H1 (cell line): ENCODE measurements at regions not wholly inside any gene's neighbourhood (a gene's known extent, or its start where the extent isn't known, plus 50 kb on each side); places are given as distances from the start of the nearest gene placed in this dataset.

Experiments used
- CTCF ChIA-PET: fragments of 300-600 bp; sonication (Branson Sonifier 250); formaldehyde crosslinking; loops from one replicate; lab custom pipeline; 2021; ENCODE audit not compliant: partially characterized antibody; lab: Charles Lee
- POLR2A ChIA-PET: fragments of 300-600 bp; sonication (Branson Sonifier 250); formaldehyde crosslinking; loops from one replicate; lab custom pipeline; 2021; ENCODE audit warnings: inconsistent platforms; ENCODE audit not compliant: partially characterized antibody; lab: Charles Lee
- DNase-seq, 2 experiments: peaks; one replicate each; pipeline versions ENCODE4 v3.0.0 to v3.0.0-alpha.2; 2010 to 2022; ENCODE audit warnings: low spot score in 2 of 2, low read depth in 1 of 2, mixed read lengths in 1 of 2
- FAIRE-seq: peaks from 2 replicates; lab custom pipeline; 2011; peaks lifted over from hg19 to GRCh38; lab: Jason Lieb, UNC
- H2AFZ ChIP-seq: 2 replicates; pipeline ENCODE4 v1.8.1; 2012; ENCODE audit warnings: low read length, inconsistent platforms
- H2AK5ac ChIP-seq: 2 replicates; pipeline ENCODE4 v1.6.1; 2013; ENCODE audit warnings: low read depth, low read length
- H2BK120ac ChIP-seq: replicated peaks from 2 replicates; pipeline ENCODE3; 2013; ENCODE audit warnings: low read depth, low read length, inconsistent platforms
- H2BK12ac ChIP-seq: 2 replicates; pipeline ENCODE4 v1.6.1; 2013; ENCODE audit warnings: low read depth, low read length
- H2BK15ac ChIP-seq: 2 replicates; pipeline ENCODE4 v1.6.1; 2013; ENCODE audit warnings: low read length
- H2BK20ac ChIP-seq: 2 replicates; pipeline ENCODE4 v1.6.1; 2013; ENCODE audit warnings: low read length
- H2BK5ac ChIP-seq: 2 replicates; pipeline ENCODE4 v1.6.1; 2013; ENCODE audit warnings: low read depth, low read length
- H3K14ac ChIP-seq: 2 replicates; pipeline ENCODE4 v1.6.1; 2013; ENCODE audit warnings: inconsistent platforms; ENCODE audit not compliant: insufficient read length
- H3K18ac ChIP-seq: 2 replicates; pipeline ENCODE4 v1.6.1; 2013; ENCODE audit warnings: low read length; ENCODE audit errors: extremely low read depth
- H3K23ac ChIP-seq: 2 replicates; pipeline ENCODE4 v1.6.1; 2013; ENCODE audit warnings: inconsistent platforms; ENCODE audit not compliant: insufficient read length
- H3K23me2 ChIP-seq: 2 replicates; pipeline ENCODE4 v1.6.1; 2013; ENCODE audit warnings: low read depth, low read length
- H3K27ac ChIP-seq: 2 replicates; pipeline ENCODE4 v1.6.1; 2011; ENCODE audit warnings: low read depth, low read length, inconsistent platforms
- H3K27me3 ChIP-seq, 4 experiments: replicated peaks in 1 of 4; 1 replicate in 1 of 4; 2 replicates in 3 of 4; pipeline versions ENCODE4 v1.6.1 to v1.8.1; 2011 to 2013; ENCODE audit warnings: low read length in 3 of 4, mild to moderate bottlenecking in 3 of 4, inconsistent platforms in 2 of 4, mixed read lengths in 2 of 4, moderate library complexity in 1 of 4; ENCODE audit not compliant: control insufficient read depth in 3 of 4, insufficient read depth in 3 of 4; ENCODE audit errors: extremely low read depth in 1 of 4
- H3K36me3 ChIP-seq, 4 experiments: 2 replicates each; pipeline versions ENCODE4 v1.6.1 to v1.8.1; 2011 to 2013; ENCODE audit warnings: mild to moderate bottlenecking in 4 of 4, low read length in 3 of 4, moderate library complexity in 2 of 4, control low read depth in 1 of 4, inconsistent platforms in 1 of 4; ENCODE audit not compliant: insufficient read depth in 4 of 4, control insufficient read depth in 2 of 4
- H3K4ac ChIP-seq: replicated peaks from 2 replicates; pipeline ENCODE3; 2013; ENCODE audit warnings: low read length, low read depth, mixed read lengths, inconsistent platforms; ENCODE audit not compliant: insufficient read length
- H3K4me1 ChIP-seq, 4 experiments: replicated peaks in 1 of 4; 1 replicate in 1 of 4; 2 replicates in 3 of 4; pipeline versions ENCODE4 v1.6.1 to v1.8.1; 2011 to 2013; ENCODE audit warnings: low read length in 3 of 4, inconsistent platforms in 2 of 4, mixed read lengths in 1 of 4; ENCODE audit not compliant: insufficient read depth in 4 of 4, control insufficient read depth in 3 of 4
- H3K4me2 ChIP-seq, 2 experiments: 2 replicates each; pipeline versions ENCODE4 v1.6.1 to v1.8.1; 2011 to 2013; ENCODE audit warnings: low read depth in 2 of 2, low read length in 2 of 2, control low read depth in 1 of 2, inconsistent platforms in 1 of 2, mild to moderate bottlenecking in 1 of 2; ENCODE audit not compliant: insufficient read depth in 1 of 2
- H3K4me3 ChIP-seq, 4 experiments: fragments of 200-600, 300-600 bp in 1 of 4; sonication (generic), shearing (Covaris generic), sonication (Bioruptor Twin) in 1 of 4; 2 replicates each; pipeline versions ENCODE4 v1.5.1 to v1.8.1; 2011 to 2016; ENCODE audit warnings: low read length in 4 of 4, low read depth in 3 of 4, control low read depth in 2 of 4, inconsistent platforms in 2 of 4, mild to moderate bottlenecking in 2 of 4, mixed read lengths in 1 of 4, moderate library complexity in 1 of 4; ENCODE audit not compliant: insufficient read depth in 2 of 4; ENCODE audit errors: extremely low read depth in 1 of 4
- H3K56ac ChIP-seq: replicated peaks from 2 replicates; pipeline ENCODE3; 2013; ENCODE audit warnings: low read depth, mild to moderate bottlenecking, mixed read lengths, low read length, inconsistent platforms; ENCODE audit not compliant: insufficient read length
- H3K79me1 ChIP-seq: 2 replicates; pipeline ENCODE4 v1.6.1; 2013; ENCODE audit warnings: low read depth, low read length, control low read depth
- H3K79me2 ChIP-seq, 2 experiments: 2 replicates each; pipeline versions ENCODE4 v1.6.1 to v1.8.1; 2012 to 2013; ENCODE audit warnings: low read length in 2 of 2, mild to moderate bottlenecking in 2 of 2, inconsistent platforms in 1 of 2; ENCODE audit not compliant: insufficient read depth in 2 of 2, control insufficient read depth in 1 of 2
- H3K9ac ChIP-seq, 4 experiments: replicated peaks in 1 of 4; 1 replicate in 1 of 4; 2 replicates in 3 of 4; pipeline versions ENCODE4 v1.6.1 to v1.8.1; 2011 to 2013; ENCODE audit warnings: low read depth in 3 of 4, low read length in 3 of 4, control low read depth in 2 of 4, mild to moderate bottlenecking in 2 of 4, moderate library complexity in 2 of 4, inconsistent platforms in 1 of 4; ENCODE audit errors: extremely low read depth in 1 of 4
- H3K9me3 ChIP-seq, 2 experiments: 2 replicates each; pipeline versions ENCODE4 v1.6.1 to v1.8.1; 2012 to 2013; ENCODE audit warnings: mild to moderate bottlenecking in 2 of 2, moderate library complexity in 2 of 2, control low read depth in 1 of 2, inconsistent platforms in 1 of 2, low read depth in 1 of 2, low read length in 1 of 2, mixed read lengths in 1 of 2; ENCODE audit not compliant: insufficient read depth in 2 of 2
- H4K20me1 ChIP-seq, 2 experiments: replicated peaks in 1 of 2; 2 replicates each; pipeline versions ENCODE3 to v1.8.1; 2011 to 2013; ENCODE audit warnings: inconsistent platforms in 2 of 2, low read length in 2 of 2, mild to moderate bottlenecking in 1 of 2; ENCODE audit not compliant: insufficient read depth in 2 of 2, control insufficient read depth in 1 of 2
- H4K5ac ChIP-seq: 2 replicates; pipeline ENCODE4 v1.6.1; 2013; ENCODE audit warnings: low read length, low read depth, mixed read lengths, inconsistent platforms; ENCODE audit not compliant: insufficient read length
- H4K8ac ChIP-seq: 2 replicates; pipeline ENCODE4 v1.8.0; 2013; ENCODE audit warnings: mild to moderate bottlenecking, moderate library complexity, low read length, inconsistent platforms; ENCODE audit not compliant: insufficient read depth; ENCODE audit errors: extremely low read depth
- H4K91ac ChIP-seq: replicated peaks from 2 replicates; pipeline ENCODE3; 2013; ENCODE audit warnings: low read length, mixed read lengths, inconsistent platforms; ENCODE audit not compliant: insufficient read length
- ASH2L ChIP-seq: fragments of 200-600, 300-600 bp; sonication (generic); IDR thresholded peaks from one replicate; pipeline ENCODE4 v1.7.1; 2017; ENCODE audit warnings: low read length
- ATF2 ChIP-seq: IDR thresholded peaks from 2 replicates; pipeline ENCODE4 v1.6.1; 2012; ENCODE audit warnings: low read length, inconsistent platforms
- CHD2 ChIP-seq: IDR thresholded peaks from 2 replicates; pipeline ENCODE4 v1.6.1; 2012; ENCODE audit warnings: low read length, improper control_type of control experiment
- CTBP2 ChIP-seq: IDR thresholded peaks from 2 replicates; pipeline ENCODE4 v1.7.0; 2011; ENCODE audit warnings: borderline replicate concordance, mild to moderate bottlenecking, moderate library complexity, mixed read lengths, low read length; ENCODE audit not compliant: insufficient read depth, insufficient read length
- CTCF ChIP-seq, 3 experiments: IDR thresholded peaks; 1 replicate in 2 of 3; 2 replicates in 1 of 3; pipeline versions ENCODE4 v1.5.1 to v1.6.1; 2011; ENCODE audit warnings: low read length in 3 of 3, mild to moderate bottlenecking in 3 of 3, inconsistent platforms in 2 of 3, low read depth in 1 of 3, moderate library complexity in 1 of 3; ENCODE audit not compliant: insufficient read depth in 1 of 3; ENCODE audit errors: control extremely low read depth in 1 of 3
- HDAC2 ChIP-seq, 2 experiments: fragments of 300-600 bp in 1 of 2; sonication (generic) in 1 of 2; IDR thresholded peaks; 2 replicates each; pipeline ENCODE4 v1.6.1; 2011 to 2012; ENCODE audit warnings: low read depth in 2 of 2, low read length in 2 of 2, mild to moderate bottlenecking in 2 of 2, moderate library complexity in 2 of 2, borderline replicate concordance in 1 of 2, inconsistent platforms in 1 of 2
- KDM5A ChIP-seq: fragments of 200-600 bp; IDR thresholded peaks from 2 replicates; pipeline ENCODE4 v1.7.1; 2012; ENCODE audit warnings: mild to moderate bottlenecking, low read length, inconsistent platforms, mixed read lengths
- TBP ChIP-seq: IDR thresholded peaks from 2 replicates; pipeline ENCODE4 v1.6.1; 2011; ENCODE audit warnings: low read depth, low read length, improper control_type of control experiment
- TEAD4 ChIP-seq: IDR thresholded peaks from 2 replicates; pipeline ENCODE4 v1.6.1; 2012; ENCODE audit warnings: low read depth, low read length, inconsistent platforms, mixed read lengths
- WGBS, 2 experiments: shearing (Covaris generic) in 1 of 2; methylation state at CpG; one replicate each; pipeline versions ENCODE4 v1.1.6 to v1.1.7; 2013 to 2015; ENCODE audit warnings: low lambda C conversion rate in 2 of 2, mixed read lengths in 2 of 2, inconsistent platforms in 1 of 2, low coverage in 1 of 2, missing lambda C conversion rate in 1 of 2; ENCODE audit not compliant: insufficient replicate concordance in 2 of 2, insufficient coverage in 1 of 2, insufficient read length in 1 of 2; ENCODE audit errors: extremely low coverage in 1 of 2, missing lambda C conversion rate in 1 of 2; 5-methylcytosine and 5-hydroxymethylcytosine counted together

- no peak overlapping the region for H4K8ac ChIP-seq
- no peak overlapping the region for H3K27ac ChIP-seq
- H3K23me2 ChIP-seq: no peaks in the 10 kb centered on the region
- H3K18ac ChIP-seq: no peak overlapping the region
- no peak overlapping the region for H2BK120ac ChIP-seq
- no peaks in the 10 kb centered on the region for H3K36me3 ChIP-seq
- H3K56ac ChIP-seq: no peak overlapping the region
- no peaks in the 10 kb centered on the region for H3K79me2 ChIP-seq
- H3K14ac ChIP-seq: no peak overlapping the region
- H3K79me1 ChIP-seq: no peaks in the 10 kb centered on the region
- H2AFZ ChIP-seq: no peak overlapping the region
- no peak overlapping the region for H3K9ac ChIP-seq
- no peak overlapping the region for H3K4ac ChIP-seq
- H2AK5ac ChIP-seq: no peak overlapping the region
- no peak overlapping the region for H2BK12ac ChIP-seq
- DNase-seq: no peak
- H3K9me3 ChIP-seq: no peaks in the 10 kb centered on the region
- H2BK20ac ChIP-seq: no peak overlapping the region
- no peak overlapping the region for H3K4me2 ChIP-seq
- H2BK5ac ChIP-seq: no peak overlapping the region
- no peak for FAIRE-seq
- POLR2A ChIA-PET: no interaction called here
- H2BK15ac ChIP-seq: no peak overlapping the region
- H4K5ac ChIP-seq: no peak overlapping the region
- WGBS, 2 experiments: 91% methylated on average over 3 of the region's 3 CpGs; no CpG with 5 or more reads in 1 of the 2 experiments
- no peak overlapping the region for H3K4me3 ChIP-seq
- H4K20me1 ChIP-seq: no peaks in the 10 kb centered on the region
- no peak overlapping the region for H3K23ac ChIP-seq
- H4K91ac ChIP-seq: no peak overlapping the region
- CTCF ChIA-PET: interaction anchor here (0.6 kb wide), 1 partner anchor 822 kb away, joined by 4 read pairs; no protein-coding TSS in a partner anchor
- no peaks in the 10 kb centered on the region for H3K27me3 ChIP-seq
- H3K4me1 ChIP-seq: no peaks in the 10 kb centered on the region
- TF ChIP-seq HDAC2 (IDR thresholded peaks at IDR 0.05; ENCODE audit: borderline replicate concordance in 1 of 2, low read depth in 2 of 2, low read length in 2 of 2): no peak
- no peak for TF ChIP-seq CTCF (IDR thresholded peaks at IDR 0.05; ENCODE audit: control extremely low read depth in 1 of 3, insufficient read depth in 1 of 3, low read depth in 1 of 3, low read length in 3 of 3)
- TF ChIP-seq CHD2: no peak
- TF ChIP-seq ASH2L: no peak
- no peak for TF ChIP-seq TBP
- no peak for TF ChIP-seq ATF2
- no peak for TF ChIP-seq KDM5A
- TF ChIP-seq TEAD4: no peak
- TF ChIP-seq CTBP2: no peak
These were observed 422.7 kb upstream of the SYT1 start for GRCh38 chr12:78441737-78442453.
